HG03060 (cell line): ENCODE measurements at regions not wholly inside any gene's neighbourhood (a gene's known extent, or its start where the extent isn't known, plus 50 kb on each side); places are given as distances from the start of the nearest gene placed in this dataset.
A peak's percentile ranks its signal among the peaks of the same experiment; 100 is the strongest.
"Not testable (repeated sequence)": the region's sequence is repeated elsewhere in the genome, so short reads cannot be mapped to it uniquely, and the experiment has no call there.

ENCODE experiments used
- ATAC-seq: cut with Tn5 transposase; IDR thresholded peaks from one replicate; pipeline ENCODE4 v1.9.1; 2021; ENCODE audit warnings: low read depth, moderate number of reproducible peaks; ENCODE audit not compliant: unreplicated experiment

GRCh38 chr1:219070395-219070794, 103.3 kb upstream of the LYPLAL1 start:
- ATAC-seq, result not testable (repeated sequence)

DNA sequence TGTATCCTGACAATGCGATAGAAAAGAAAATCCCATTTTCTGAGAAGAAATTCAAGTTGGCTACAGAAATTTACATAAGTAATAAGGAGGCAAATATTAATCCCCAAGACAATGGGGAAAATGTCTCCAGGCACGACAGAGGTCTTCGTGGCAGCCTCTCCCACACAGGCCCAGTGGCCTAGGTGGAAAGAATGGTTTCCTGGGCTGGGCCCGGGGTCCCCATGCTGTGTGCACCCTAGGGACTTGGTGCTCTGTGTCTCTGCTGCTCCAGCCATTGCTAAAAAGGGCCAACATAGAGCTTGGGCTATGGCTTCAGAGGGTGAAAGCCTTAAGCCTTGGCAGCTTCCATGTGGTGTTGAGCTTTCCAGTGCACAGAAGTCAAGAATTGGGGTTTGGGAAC, 102.5 kb upstream of the LYPLAL1 start:
- ATAC-seq, result no peak

GRCh38 chr1:219072329-219072728, 101.3 kb upstream of the LYPLAL1 start:
- no peak for ATAC-seq

DNA sequence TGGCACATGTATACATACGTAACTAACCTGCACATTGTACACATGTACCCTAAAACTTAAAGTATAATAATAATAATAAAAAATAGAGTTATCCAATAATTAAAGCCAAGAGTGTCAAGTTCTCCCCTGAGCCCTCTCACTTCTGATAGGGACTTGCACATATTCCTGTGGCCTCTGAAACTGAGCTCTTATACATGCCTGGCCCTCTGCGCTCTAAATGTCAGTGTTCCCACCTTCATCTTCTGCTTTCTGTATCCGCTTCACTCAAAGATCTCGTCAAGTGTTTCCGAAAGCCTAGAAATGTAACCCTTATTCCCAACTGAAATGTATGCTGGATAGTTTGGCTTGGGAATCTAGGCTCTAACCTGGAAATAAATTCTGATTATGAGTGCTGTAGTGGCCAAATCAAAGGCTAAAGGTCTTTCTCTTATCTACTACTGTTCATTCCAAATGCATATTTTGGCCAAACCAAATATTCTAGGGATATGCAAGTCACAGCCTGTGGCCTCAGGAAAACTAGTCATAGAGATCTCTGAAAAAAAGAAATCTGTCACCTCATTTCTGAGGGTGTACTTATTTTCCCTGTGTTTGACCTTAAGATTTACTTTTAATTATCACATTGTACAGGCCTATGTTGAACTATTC, 99.5 kb upstream of the LYPLAL1 start:
- ATAC-seq, result no peak

GRCh38 chr1:219075121-219075879, 98.4 kb upstream of the LYPLAL1 start:
- ATAC-seq, result no peak

- no peak for ATAC-seq
Observed at GRCh38 chr1:219076326-219076937, 97.2 kb upstream of the LYPLAL1 start.

DNA sequence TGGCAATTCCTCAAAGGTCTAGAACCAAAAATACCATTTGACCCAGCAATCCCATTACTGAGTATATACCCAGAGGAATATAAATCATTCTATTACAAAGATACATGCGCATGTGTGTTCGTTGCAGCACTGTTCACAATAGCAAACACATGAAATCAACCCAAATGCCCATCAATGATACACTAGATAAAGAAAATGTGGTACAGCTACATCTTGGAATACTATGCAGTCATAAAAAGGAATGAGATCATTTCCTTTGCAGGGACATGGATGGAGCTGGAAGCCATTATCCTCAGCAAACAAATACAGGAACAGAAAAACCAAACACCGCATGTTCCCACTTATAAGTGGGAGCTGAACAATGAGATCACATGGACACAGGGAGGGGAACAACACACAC, 95.9 kb upstream of the LYPLAL1 start:
- ATAC-seq, result not testable (repeated sequence)

DNA sequence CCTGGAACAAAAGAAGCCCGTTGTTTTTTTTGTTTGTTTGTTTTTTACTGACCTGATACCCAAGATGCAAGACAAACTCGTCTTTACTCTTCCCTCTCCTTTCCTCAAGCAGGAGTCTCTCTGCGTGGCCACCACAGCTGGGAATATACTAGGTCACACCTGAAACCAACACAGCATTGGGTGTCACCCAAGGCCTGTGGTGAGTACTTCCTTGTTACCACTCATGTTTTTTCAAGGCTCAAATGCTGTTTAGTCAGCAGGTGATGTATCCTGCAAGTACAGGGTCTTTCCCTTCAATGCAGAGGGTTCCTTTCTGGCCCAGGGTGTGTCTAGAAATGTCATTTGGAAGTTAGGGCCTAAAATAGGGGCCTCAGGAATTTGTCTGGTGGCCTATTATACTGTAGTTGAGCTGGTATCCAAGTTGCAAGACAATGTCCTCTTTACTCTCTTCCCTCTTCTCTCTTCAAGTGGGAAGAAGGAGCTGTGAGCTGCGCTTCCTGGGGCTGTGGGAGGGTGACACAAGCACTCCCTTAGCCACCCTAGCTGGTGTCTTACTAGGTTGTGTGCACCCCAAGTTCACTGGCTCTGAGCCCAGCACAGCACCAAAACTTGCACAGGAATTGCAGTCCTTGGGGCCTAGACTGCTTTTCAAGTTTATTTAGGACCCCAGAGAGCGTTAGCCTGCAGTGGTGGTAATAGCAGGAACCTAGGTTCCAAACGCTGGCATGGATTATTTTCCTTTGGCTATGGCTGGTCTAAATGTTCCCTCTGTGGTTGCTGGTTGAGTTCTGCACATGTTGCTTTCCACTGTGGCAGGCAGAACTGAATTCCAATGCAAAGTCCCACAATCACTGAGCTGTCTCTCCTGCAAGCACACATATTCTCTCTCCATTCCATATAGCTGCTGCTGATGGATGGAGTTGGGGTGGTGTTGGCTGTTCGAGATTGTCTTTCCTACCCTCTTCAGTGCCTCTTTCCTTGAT, 91.4 kb upstream of the LYPLAL1 start:
- no peak for ATAC-seq

GRCh38 chr1:219083631-219084030, 90.0 kb upstream of the LYPLAL1 start:
- ATAC-seq, result no peak

GRCh38 chr1:219085082-219085481, 88.6 kb upstream of the LYPLAL1 start:
- ATAC-seq, result no peak

- no peak for ATAC-seq
Observed at GRCh38 chr1:219085988-219086387, 87.7 kb upstream of the LYPLAL1 start.

DNA sequence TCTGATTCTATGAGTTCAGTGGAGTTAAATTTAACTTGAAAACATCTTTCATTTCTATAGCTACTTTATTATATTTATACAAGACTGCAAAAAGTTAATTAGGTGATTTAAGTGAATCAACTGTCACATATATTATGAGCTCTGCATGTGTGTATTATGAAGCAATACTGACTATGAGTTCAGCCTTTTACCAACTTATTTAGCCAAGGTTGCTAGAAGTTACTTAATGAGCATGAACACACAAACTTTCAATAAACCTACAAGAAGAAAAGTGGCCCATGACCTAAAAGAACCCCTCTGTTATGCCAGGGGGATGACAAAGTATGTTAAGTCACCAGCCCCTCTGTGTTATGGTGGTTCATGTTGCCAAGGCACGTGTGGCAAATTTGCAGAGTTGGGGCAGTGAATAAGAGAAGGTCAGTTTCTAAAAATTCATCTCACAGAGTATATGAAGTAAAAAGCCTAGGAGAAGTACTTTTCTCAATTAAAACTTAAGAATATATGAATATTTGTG, 86.7 kb upstream of the LYPLAL1 start:
- no peak for ATAC-seq

GRCh38 chr1:219088778-219089557, 84.7 kb upstream of the LYPLAL1 start:
- ATAC-seq, result peak; percentile 62

DNA sequence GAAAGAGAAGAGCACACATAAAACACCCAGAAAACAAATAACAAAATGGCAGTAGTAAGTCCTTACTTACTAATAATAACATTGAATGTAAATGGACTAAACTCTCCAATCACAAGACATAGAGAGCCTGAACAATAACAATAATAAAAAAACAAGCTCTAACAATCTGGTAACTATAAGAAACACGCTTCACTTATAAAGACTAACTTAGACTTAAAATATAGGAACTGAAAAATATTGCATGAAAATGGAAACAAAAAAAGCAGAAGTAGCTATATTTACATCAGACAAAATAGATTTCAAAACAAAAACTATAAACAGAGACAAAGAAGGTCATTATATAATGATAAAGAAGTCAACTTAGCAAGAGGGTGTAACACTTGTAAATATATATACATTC, 83.1 kb upstream of the LYPLAL1 start:
- ATAC-seq, result peak; percentile 89

- no peak for ATAC-seq
Observed at GRCh38 chr1:219092206-219092605, 81.5 kb upstream of the LYPLAL1 start.

GRCh38 chr1:219099307-219099706, 74.4 kb upstream of the LYPLAL1 start:
- no peak for ATAC-seq

- no peak for ATAC-seq
Observed at GRCh38 chr1:219100059-219100458, 73.6 kb upstream of the LYPLAL1 start.

GRCh38 chr1:219102466-219102865, 71.2 kb upstream of the LYPLAL1 start:
- not testable (repeated sequence) for ATAC-seq

- ATAC-seq, result no peak
Observed at GRCh38 chr1:219105893-219106292, 67.8 kb upstream of the LYPLAL1 start.
